ENCODE measurements at regions not wholly inside any gene's neighbourhood (a gene's known extent, or its start where the extent isn't known, plus 50 kb on each side); places are given as distances from the start of the nearest gene placed in this dataset.

- TF ChIP-seq CTCF (conservative IDR thresholded peaks at IDR 0.05; ENCODE audit: low read depth, low read length): no peak
- Histone ChIP-seq H3K79me2 (ENCODE audit: insufficient read depth, low read depth) (no peaks in the 10 kb centered on the region), H2AFZ (ENCODE audit: low read depth) (no peak overlapping the region), H3K27me3 (ENCODE audit: insufficient read depth, low read depth) (no peaks in the 10 kb centered on the region), H3K36me3 (ENCODE audit: insufficient read depth) (no peaks in the 10 kb centered on the region), H4K20me1 (ENCODE audit: insufficient read depth) (no peaks in the 10 kb centered on the region), H3K27ac (no peak overlapping the region), H3K4me1 (ENCODE audit: low read depth, poor library complexity, severe bottlenecking) (no peaks in the 10 kb centered on the region), H3K4me2 (no peak overlapping the region), H3K4me3 (IDR thresholded peaks at IDR 0.05; ENCODE audit: insufficient read depth, low read depth, low read length) (no peak overlapping the region), H3K9ac (no peak overlapping the region)
Measured at GRCh38 chr15:97567411-97567810, 393.1 kb upstream of the ARRDC4 start.

- H3K4me1 ChIP-seq (ENCODE audit: low read depth, poor library complexity, severe bottlenecking): no peaks in the 10 kb centered on the region
- H3K9ac ChIP-seq: no peak overlapping the region
- no peak for TF ChIP-seq CTCF (conservative IDR thresholded peaks at IDR 0.05; ENCODE audit: low read depth, low read length)
Measured at GRCh38 chr15:97576929-97577645, 383.4 kb upstream of the ARRDC4 start.

GRCh38 chr15:97585408-97585807 is 375.1 kb upstream of the ARRDC4 start:
- Histone ChIP-seq H4K20me1 (ENCODE audit: insufficient read depth) (no peaks in the 10 kb centered on the region), H3K27me3 (ENCODE audit: insufficient read depth, low read depth) (no peaks in the 10 kb centered on the region), H2AFZ (ENCODE audit: low read depth) (no peak overlapping the region), H3K9ac (no peak overlapping the region), H3K27ac (no peak overlapping the region), H3K36me3 (ENCODE audit: insufficient read depth) (no peaks in the 10 kb centered on the region), H3K4me1 (ENCODE audit: low read depth, poor library complexity, severe bottlenecking) (no peaks in the 10 kb centered on the region), H3K4me3 (IDR thresholded peaks at IDR 0.05; ENCODE audit: insufficient read depth, low read depth, low read length) (no peak overlapping the region), H3K4me2 (no peak overlapping the region), H3K79me2 (ENCODE audit: insufficient read depth, low read depth) (no peaks in the 10 kb centered on the region)
- no peak for TF ChIP-seq CTCF (conservative IDR thresholded peaks at IDR 0.05; ENCODE audit: low read depth, low read length)

More at GRCh38 chr15:97576929-97577645, 383.4 kb upstream of the ARRDC4 start:
- Histone ChIP-seq H3K27me3 (ENCODE audit: insufficient read depth, low read depth) (no peaks in the 10 kb centered on the region), H3K4me2 (no peak overlapping the region), H3K36me3 (ENCODE audit: insufficient read depth) (no peaks in the 10 kb centered on the region), H4K20me1 (ENCODE audit: insufficient read depth) (no peaks in the 10 kb centered on the region), H3K4me3 (IDR thresholded peaks at IDR 0.05; ENCODE audit: insufficient read depth, low read depth, low read length) (no peak overlapping the region), H3K27ac (no peak overlapping the region), H2AFZ (ENCODE audit: low read depth) (no peak overlapping the region), H3K79me2 (ENCODE audit: insufficient read depth, low read depth) (no peaks in the 10 kb centered on the region)

- Histone ChIP-seq H4K20me1 (ENCODE audit: insufficient read depth) (no peaks in the 10 kb centered on the region), H3K79me2 (ENCODE audit: insufficient read depth, low read depth) (no peaks in the 10 kb centered on the region), H3K9ac (no peak overlapping the region), H3K36me3 (ENCODE audit: insufficient read depth) (no peaks in the 10 kb centered on the region), H3K27me3 (ENCODE audit: insufficient read depth, low read depth) (no peaks in the 10 kb centered on the region), H3K4me2 (no peak overlapping the region), H3K27ac (no peak overlapping the region), H3K4me1 (ENCODE audit: low read depth, poor library complexity, severe bottlenecking) (no peaks in the 10 kb centered on the region), H3K4me3 (IDR thresholded peaks at IDR 0.05; ENCODE audit: insufficient read depth, low read depth, low read length) (no peak overlapping the region), H2AFZ (ENCODE audit: low read depth) (no peak overlapping the region)
- no peak for TF ChIP-seq CTCF (conservative IDR thresholded peaks at IDR 0.05; ENCODE audit: low read depth, low read length)
Measured at GRCh38 chr15:97592778-97593177, 367.7 kb upstream of the ARRDC4 start.

All from KMS-11 (cell line).